ENCODE measurements at regions not wholly inside any gene's neighbourhood (a gene's known extent, or its start where the extent isn't known, plus 50 kb on each side); places are given as distances from the start of the nearest gene placed in this dataset.

DNA sequence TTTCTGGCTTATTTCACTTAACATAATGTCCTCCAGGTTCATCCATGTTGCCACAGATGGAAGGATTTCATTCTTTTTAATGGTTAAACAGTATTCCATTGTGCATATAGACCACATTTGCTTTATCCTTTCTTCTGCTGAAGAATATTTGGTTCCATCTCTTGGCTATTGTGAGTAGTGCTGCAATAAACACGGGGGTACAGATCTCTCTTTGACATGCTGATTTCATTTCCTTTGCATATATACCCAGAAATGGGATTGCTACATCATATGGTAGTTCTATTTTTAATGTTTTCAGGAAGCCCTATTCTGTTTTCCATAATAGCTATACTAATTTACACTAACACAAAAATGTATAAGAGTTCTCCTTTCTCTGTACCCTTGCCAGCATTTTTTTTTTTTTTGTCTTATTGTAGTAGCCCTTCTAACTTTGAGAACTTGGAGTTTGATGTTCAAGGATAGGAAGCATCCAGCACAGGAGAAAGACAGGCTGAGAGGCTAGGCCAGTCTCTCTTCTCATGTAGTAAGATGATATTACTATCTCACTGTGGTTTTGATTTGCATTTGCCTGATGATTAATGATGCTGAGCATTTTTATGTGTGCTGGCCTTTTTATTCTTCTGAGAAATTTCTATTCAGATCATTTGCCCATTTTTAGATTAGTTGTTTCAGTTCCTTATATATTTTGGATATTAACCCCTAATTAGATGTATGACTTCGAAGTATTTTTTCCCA, 592.2 kb upstream of the ZNF608 start:
- intact Hi-C loops (cut with DNase I): no loop called here
- no peak overlapping the region for H3K27ac ChIP-seq
- no peak for TF ChIP-seq CTCF (IDR thresholded peaks at IDR 0.05)
- H3K4me1 ChIP-seq: no peaks in the 10 kb centered on the region
- DNase-seq (no peak), ATAC-seq (no peak)
- no peak overlapping the region for H3K4me3 ChIP-seq
- H3K27me3 ChIP-seq (ENCODE audit: low read depth): no peaks in the 10 kb centered on the region
- no peaks in the 10 kb centered on the region for H3K9me3 ChIP-seq
- H3K36me3 ChIP-seq: no peaks in the 10 kb centered on the region

- no peak for ATAC-seq
- intact Hi-C loops (cut with DNase I): no loop called here
- no peak for DNase-seq
- Histone ChIP-seq H3K27ac (no peak overlapping the region), H3K27me3 (ENCODE audit: low read depth) (no peaks in the 10 kb centered on the region), H3K9me3 (no peaks in the 10 kb centered on the region), H3K36me3 (no peaks in the 10 kb centered on the region), H3K4me1 (no peaks in the 10 kb centered on the region), H3K4me3 (no peak overlapping the region)
- TF ChIP-seq CTCF (IDR thresholded peaks at IDR 0.05): no peak
Observed at GRCh38 chr5:125341436-125341835, 595.0 kb upstream of the ZNF608 start.

GRCh38 chr5:125343015-125343414, 596.6 kb upstream of the ZNF608 start:
- DNase-seq (no peak), ATAC-seq (no peak)
- TF ChIP-seq CTCF (IDR thresholded peaks at IDR 0.05): no peak
- Histone ChIP-seq H3K36me3 (no peaks in the 10 kb centered on the region), H3K27ac (no peak overlapping the region), H3K4me3 (no peak overlapping the region), H3K27me3 (ENCODE audit: low read depth) (no peaks in the 10 kb centered on the region), H3K4me1 (no peaks in the 10 kb centered on the region), H3K9me3 (no peaks in the 10 kb centered on the region)
- intact Hi-C loops (cut with DNase I): no loop called here

DNA sequence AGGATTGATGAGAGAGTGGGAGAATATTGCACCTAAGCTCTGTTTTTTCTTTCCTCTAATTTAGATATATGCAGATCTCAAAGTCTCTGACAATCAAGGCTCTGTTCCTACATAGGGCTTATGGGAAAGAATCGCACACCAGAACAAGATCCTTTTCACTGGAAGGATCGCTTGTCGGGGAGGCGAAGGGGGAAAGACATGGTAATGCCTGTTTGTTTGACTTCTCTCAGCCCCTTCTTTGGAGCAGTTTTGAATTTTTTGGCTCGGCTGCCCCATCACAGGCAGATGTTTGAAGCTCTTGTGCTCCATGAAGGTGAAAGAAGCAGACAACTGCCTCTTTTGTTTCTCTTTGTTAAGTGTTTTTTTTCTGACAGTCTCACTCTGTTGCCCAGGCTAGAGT, 599.9 kb upstream of the ZNF608 start:
- intact Hi-C loops (cut with DNase I): no loop called here
- no peak for TF ChIP-seq CTCF (IDR thresholded peaks at IDR 0.05)

GRCh38 chr5:125348221-125348692, 601.8 kb upstream of the ZNF608 start:
- peak in 1 of 2 donors; percentile 21 for ATAC-seq

More for the DNA sequence above, 599.9 kb upstream of the ZNF608 start:
- Histone ChIP-seq H3K27ac (no peak overlapping the region), H3K4me1 (peaks cover 5% of the 10 kb centered on the region), H3K36me3 (no peaks in the 10 kb centered on the region), H3K4me3 (no peak overlapping the region), H3K27me3 (ENCODE audit: low read depth) (no peaks in the 10 kb centered on the region), H3K9me3 (no peaks in the 10 kb centered on the region)
- DNase-seq (no peak), ATAC-seq (no peak)

More at GRCh38 chr5:125348221-125348692, 601.8 kb upstream of the ZNF608 start:
- no peak overlapping the region for H3K27ac ChIP-seq
- H3K4me3 ChIP-seq: no peak overlapping the region
- intact Hi-C loops (cut with DNase I): no loop called here
- H3K4me1 ChIP-seq: peaks cover 5% of the 10 kb centered on the region
- no peaks in the 10 kb centered on the region for H3K36me3 ChIP-seq
- no peaks in the 10 kb centered on the region for H3K27me3 ChIP-seq (ENCODE audit: low read depth)
- H3K9me3 ChIP-seq: no peaks in the 10 kb centered on the region
- no peak for TF ChIP-seq CTCF (IDR thresholded peaks at IDR 0.05)
- DNase-seq: no peak
